GM12878 (cell line): ENCODE measurements at regions not wholly inside any gene's neighbourhood (a gene's known extent, or its start where the extent isn't known, plus 50 kb on each side); places are given as distances from the start of the nearest gene placed in this dataset.

Experiments used
- ATAC-seq: fragments of 200-7000 bp; cut with Tn5 transposase; 3 replicates; pipeline ENCODE4 v1.9.1; 2020; ENCODE audit warnings: mild to moderate bottlenecking, moderate library complexity
- BruUV-seq: library from RNA; stranded (reverse); fragments of 400-500 nt; replicated peaks from 2 replicates; lab custom pipeline; 2021; lab: Mats Ljungman, UMichigan
- CTCF ChIA-PET: fragments of 300-600 bp; sonication (Branson Sonifier 250); formaldehyde crosslinking; extraction: SDS; loops from one replicate; lab custom pipeline; 2021; ENCODE audit warnings: inconsistent platforms; lab: Yijun Ruan, JAX
- POLR2A ChIA-PET: fragments of 350-600 bp; formaldehyde crosslinking; extraction: SDS; loops from one replicate; lab custom pipeline; 2021; ENCODE audit warnings: inconsistent platforms; lab: Charles Lee
- RAD21 ChIA-PET: fragments of 300-600 bp; sonication (Branson Sonifier 250); formaldehyde crosslinking; loops from one replicate; lab custom pipeline; 2023; ENCODE audit warnings: antibody characterized with exemption; ENCODE audit not compliant: unreplicated experiment; lab: Charles Lee
- SMC1A ChIA-PET: fragments of 300-600 bp; sonication (Branson Sonifier 250); formaldehyde crosslinking; loops from one replicate; lab custom pipeline; 2023; ENCODE audit not compliant: unreplicated experiment, uncharacterized antibody; lab: Charles Lee
- DNase-seq: peaks from one replicate; pipeline ENCODE4 v3.0.0-alpha.2; 2011; ENCODE audit warnings: low read depth, low spot score
- FAIRE-seq: peaks from 3 replicates; lab custom pipeline; 2011; peaks lifted over from hg19 to GRCh38; lab: Jason Lieb, UNC
- H2AFZ ChIP-seq: 2 replicates; pipeline ENCODE4 v1.6.0; 2011; ENCODE audit warnings: low read depth, low read length, control low read depth; ENCODE audit not compliant: control insufficient read depth
- H3K27ac ChIP-seq: 2 replicates; pipeline ENCODE4 v1.5.1; 2011; ENCODE audit warnings: control low read depth; ENCODE audit not compliant: control insufficient read depth, insufficient read depth
- H3K27me3 ChIP-seq, 2 experiments: replicated peaks in 1 of 2; 2 replicates each; pipeline versions ENCODE4 v1.6.0 to v1.6.1; 2011; ENCODE audit warnings: low read length in 1 of 2; ENCODE audit not compliant: control insufficient read depth in 2 of 2, insufficient read depth in 2 of 2
- H3K36me3 ChIP-seq, 2 experiments: 2 replicates each; pipeline ENCODE4 v1.5.1; 2011; ENCODE audit warnings: low read length in 1 of 2; ENCODE audit not compliant: control insufficient read depth in 2 of 2, insufficient read depth in 2 of 2
- H3K4me1 ChIP-seq: 2 replicates; pipeline ENCODE4 v1.6.1; 2011; ENCODE audit warnings: mild to moderate bottlenecking, low read length, moderate library complexity, mixed read lengths; ENCODE audit not compliant: control insufficient read depth, insufficient read depth
- H3K4me2 ChIP-seq: 2 replicates; pipeline ENCODE4 v1.6.0; 2011; ENCODE audit warnings: control low read depth; ENCODE audit not compliant: control insufficient read depth, insufficient read depth
- H3K4me3 ChIP-seq: fragments of 200-600 bp; sonication (generic); 2 replicates; pipeline ENCODE4 v1.5.1; 2016
- H3K79me2 ChIP-seq: 2 replicates; pipeline ENCODE4 v1.6.0; 2011; ENCODE audit warnings: low read length; ENCODE audit not compliant: control insufficient read depth, insufficient read depth
- H3K9ac ChIP-seq: 2 replicates; pipeline ENCODE4 v1.8.0; 2011; ENCODE audit warnings: low read length, control low read depth, mixed read lengths; ENCODE audit not compliant: control insufficient read depth, insufficient read depth
- H3K9me3 ChIP-seq: replicated peaks from 3 replicates; pipeline ENCODE4 v1.5.1; 2011; ENCODE audit warnings: mild to moderate bottlenecking, low read length; ENCODE audit not compliant: control insufficient read depth, insufficient read depth
- H4K20me1 ChIP-seq: 2 replicates; pipeline ENCODE4 v1.6.0; 2011; ENCODE audit not compliant: control insufficient read depth, insufficient read depth
- ATF7 ChIP-seq: fragments of 450-650 bp; IDR thresholded peaks from 2 replicates; pipeline ENCODE4 v1.6.1; 2016; ENCODE audit warnings: low read depth, mild to moderate bottlenecking
- BRCA1 ChIP-seq: IDR thresholded peaks from 2 replicates; pipeline ENCODE4 v1.6.1; 2011; ENCODE audit warnings: low read depth, low read length, improper control_type of control experiment
- CBX3 ChIP-seq: fragments of 200-600 bp; sonication (generic); IDR thresholded peaks from 2 replicates; pipeline ENCODE4 v1.6.1; 2016; ENCODE audit warnings: low read depth, borderline replicate concordance
- ESRRA ChIP-seq: IDR thresholded peaks from 2 replicates; pipeline ENCODE4 v1.6.1; 2012; ENCODE audit warnings: mild to moderate bottlenecking, low read length, improper control_type of control experiment
- NRF1 ChIP-seq: conservative IDR thresholded peaks from 2 replicates; pipeline ENCODE4 v1.6.1; 2011; ENCODE audit warnings: mild to moderate bottlenecking, low read depth, low read length, improper control_type of control experiment
- PAX5 ChIP-seq: IDR thresholded peaks from 2 replicates; pipeline ENCODE4 v1.6.1; 2011; ENCODE audit warnings: low read depth, low read length, borderline replicate concordance
- POLR2AphosphoS2 ChIP-seq: IDR thresholded peaks from 2 replicates; pipeline ENCODE4 v1.6.1; 2011; ENCODE audit warnings: low read depth, mild to moderate bottlenecking, low read length, improper control_type of control experiment, moderate library complexity
- POU2F2 ChIP-seq: IDR thresholded peaks from 3 replicates; pipeline ENCODE4 v1.6.1; 2011; ENCODE audit warnings: low read depth, mild to moderate bottlenecking, low read length, borderline replicate concordance
- RCOR1 ChIP-seq: conservative IDR thresholded peaks from 2 replicates; pipeline ENCODE4 v1.6.1; 2012; ENCODE audit warnings: low read depth, low read length, improper control_type of control experiment
- RELA ChIP-seq: fragments of 450-650 bp; IDR thresholded peaks from 2 replicates; pipeline ENCODE4 v1.8.0; 2014; ENCODE audit warnings: borderline replicate concordance; ENCODE audit not compliant: partially characterized antibody
- TCF12 ChIP-seq: IDR thresholded peaks from 2 replicates; pipeline ENCODE4 v1.6.1; 2011; ENCODE audit warnings: low read depth, mild to moderate bottlenecking, low read length
- TCF7 ChIP-seq: IDR thresholded peaks from 2 replicates; pipeline ENCODE4 v1.6.1; 2014; ENCODE audit warnings: antibody characterized with exemption, borderline replicate concordance
- YBX1 ChIP-seq: fragments of 450-650 bp; IDR thresholded peaks from 2 replicates; pipeline ENCODE4 v1.6.1; 2016; ENCODE audit warnings: antibody characterized with exemption
- ZZZ3 ChIP-seq: IDR thresholded peaks from 2 replicates; pipeline ENCODE4 v1.6.1; 2011; ENCODE audit warnings: low read depth; ENCODE audit not compliant: control insufficient read depth, insufficient read length
- WGBS: methylation state at CpG from one replicate; pipeline ENCODE4 v1.1.6; 2016; ENCODE audit warnings: low lambda C conversion rate; ENCODE audit not compliant: insufficient replicate concordance, insufficient coverage; ENCODE audit errors: missing lambda C conversion rate; 5-methylcytosine and 5-hydroxymethylcytosine counted together
- in situ Hi-C: fragments of 300-500 bp; cut with MboI; formaldehyde crosslinking; loops from 9 replicates; pipeline ENCODE4 v1.14.3; 2018; ENCODE audit warnings: mixed read lengths
- intact Hi-C: fragments of 100-400 bp; cut with micrococcal nuclease; formaldehyde crosslinking; loops from one replicate; pipeline ENCODE4 v1.14.2; 2022; ENCODE audit not compliant: unreplicated experiment
- TF ChIP-seq, protein P1 (sequence below): IDR thresholded peaks from 2 replicates; pipeline ENCODE4 v1.6.1; 2012; ENCODE audit warnings: low read depth, low read length, improper control_type of control experiment
- TF ChIP-seq, protein P2 (sequence below): fragments of 450-650 bp; formaldehyde crosslinking; IDR thresholded peaks from 2 replicates; pipeline ENCODE4 v1.4.0; 2020; ENCODE audit warnings: mild to moderate bottlenecking, moderate library complexity

DNA sequence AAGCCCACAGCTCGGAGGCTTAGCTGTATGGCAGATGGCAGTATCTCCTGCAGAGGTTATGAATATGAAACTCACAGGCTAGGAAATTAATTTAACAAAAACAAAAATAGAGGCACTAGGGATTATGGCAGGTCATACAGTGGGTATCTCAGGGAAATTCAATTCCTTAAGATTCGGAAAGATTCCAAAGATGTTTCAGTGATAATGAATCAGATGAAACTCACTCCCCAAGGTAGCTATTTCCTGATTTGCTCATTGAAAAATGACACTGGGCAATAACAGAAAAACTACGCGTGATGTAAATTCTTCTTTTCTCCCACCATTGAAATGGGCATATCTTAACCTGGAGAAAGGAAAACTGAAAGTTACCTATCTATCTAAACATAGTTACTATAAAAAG, 414.1 kb downstream of the STK39 start:
- no peak for DNase-seq
- ChIA-PET CTCF (no interaction called here), SMC1A (interaction anchor here (0.7 to 1.2 kb wide), 2 partner anchors 11 to 30 kb away, joined by 3 read pairs; no protein-coding TSS in a partner anchor), RAD21 (no interaction called here), POLR2A (no interaction called here)
- Histone ChIP-seq H3K4me3 (no peak overlapping the region), H3K79me2 (no peaks in the 10 kb centered on the region), H3K4me2 (no peak overlapping the region), H3K4me1 (no peaks in the 10 kb centered on the region), H3K9me3 (no peaks in the 10 kb centered on the region), H3K27me3 (peaks cover 0 to 2% of the 10 kb centered on the region in 2 experiments; a peak in 1 of 4 replicates), H3K27ac (no peak overlapping the region), H3K36me3 (no peaks in the 10 kb centered on the region), H4K20me1 (no peaks in the 10 kb centered on the region), H2AFZ (no peak overlapping the region), H3K9ac (no peak overlapping the region)
- TF ChIP-seq NRF1: no peak
- TF ChIP-seq POU2F2: no peak
- no peak for TF ChIP-seq RELA
- TF ChIP-seq ZZZ3: no peak
- no peak for TF ChIP-seq POLR2AphosphoS2
- no peak for TF ChIP-seq ATF7
- TF ChIP-seq BRCA1: no peak
- no peak for TF ChIP-seq YBX1
- TF ChIP-seq TCF12: no peak
- no peak for TF ChIP-seq PAX5
- TF ChIP-seq ESRRA: no peak
- in situ Hi-C loops (no loop called here), intact Hi-C loops (no loop called here)
- no peak for FAIRE-seq
- ATAC-seq: no peak
- BruUV-seq: no TSS peak
- 47% methylated on average over 4 of the region's 4 CpGs for WGBS

DNA sequence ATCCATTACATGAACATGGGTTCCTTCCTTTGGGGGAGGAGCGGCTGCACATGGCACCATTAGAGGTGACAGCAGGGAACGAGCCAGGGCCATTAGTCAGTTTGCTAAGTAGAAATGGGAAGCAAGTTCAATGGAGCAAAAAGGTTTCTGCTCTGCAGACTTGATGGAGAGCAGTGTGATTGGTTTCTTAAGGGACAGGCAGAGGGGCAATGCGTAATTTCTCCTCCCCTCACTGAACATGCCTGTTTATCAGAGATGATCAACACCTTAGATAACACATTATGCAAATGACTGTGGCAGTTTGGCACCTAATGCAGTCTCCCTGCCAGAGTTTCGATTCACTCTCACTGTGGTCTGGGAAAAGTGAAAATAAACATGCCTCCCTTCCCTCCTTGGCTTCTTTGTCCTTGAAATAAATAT, 414.5 kb downstream of the STK39 start:
- H4K20me1 ChIP-seq: no peaks in the 10 kb centered on the region
- 6% methylated on average over 4 of the region's 4 CpGs for WGBS
- no peak overlapping the region for H2AFZ ChIP-seq
- H3K9ac ChIP-seq: no peak overlapping the region
- peaks cover 0 to 2% of the 10 kb centered on the region in 2 experiments; a peak in 1 of 4 replicates for H3K27me3 ChIP-seq
- DNase-seq (no peak), ATAC-seq (no peak), FAIRE-seq (no peak)
- H3K4me2 ChIP-seq: no peak overlapping the region
- no peak overlapping the region for H3K4me3 ChIP-seq
- no peaks in the 10 kb centered on the region for H3K36me3 ChIP-seq
- intact Hi-C loops: no loop called here
- ChIA-PET POLR2A (no interaction called here), SMC1A (interaction anchor here (0.7 kb wide), 1 partner anchor 29 kb away, joined by 3 read pairs; no protein-coding TSS in a partner anchor), RAD21 (no interaction called here), CTCF (no interaction called here)
- BruUV-seq: no TSS peak
- in situ Hi-C loops: no loop called here
- H3K27ac ChIP-seq: no peak overlapping the region
- no peaks in the 10 kb centered on the region for H3K9me3 ChIP-seq
- no peaks in the 10 kb centered on the region for H3K4me1 ChIP-seq
- H3K79me2 ChIP-seq: no peaks in the 10 kb centered on the region
- TF ChIP-seq RCOR1 (no peak), CBX3 (no peak), YBX1 (no peak), TCF7 (no peak)
- TF ChIP-seq, protein P1, sequence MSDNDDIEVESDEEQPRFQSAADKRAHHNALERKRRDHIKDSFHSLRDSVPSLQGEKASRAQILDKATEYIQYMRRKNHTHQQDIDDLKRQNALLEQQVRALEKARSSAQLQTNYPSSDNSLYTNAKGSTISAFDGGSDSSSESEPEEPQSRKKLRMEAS: no peak
- TF ChIP-seq, protein P2, sequence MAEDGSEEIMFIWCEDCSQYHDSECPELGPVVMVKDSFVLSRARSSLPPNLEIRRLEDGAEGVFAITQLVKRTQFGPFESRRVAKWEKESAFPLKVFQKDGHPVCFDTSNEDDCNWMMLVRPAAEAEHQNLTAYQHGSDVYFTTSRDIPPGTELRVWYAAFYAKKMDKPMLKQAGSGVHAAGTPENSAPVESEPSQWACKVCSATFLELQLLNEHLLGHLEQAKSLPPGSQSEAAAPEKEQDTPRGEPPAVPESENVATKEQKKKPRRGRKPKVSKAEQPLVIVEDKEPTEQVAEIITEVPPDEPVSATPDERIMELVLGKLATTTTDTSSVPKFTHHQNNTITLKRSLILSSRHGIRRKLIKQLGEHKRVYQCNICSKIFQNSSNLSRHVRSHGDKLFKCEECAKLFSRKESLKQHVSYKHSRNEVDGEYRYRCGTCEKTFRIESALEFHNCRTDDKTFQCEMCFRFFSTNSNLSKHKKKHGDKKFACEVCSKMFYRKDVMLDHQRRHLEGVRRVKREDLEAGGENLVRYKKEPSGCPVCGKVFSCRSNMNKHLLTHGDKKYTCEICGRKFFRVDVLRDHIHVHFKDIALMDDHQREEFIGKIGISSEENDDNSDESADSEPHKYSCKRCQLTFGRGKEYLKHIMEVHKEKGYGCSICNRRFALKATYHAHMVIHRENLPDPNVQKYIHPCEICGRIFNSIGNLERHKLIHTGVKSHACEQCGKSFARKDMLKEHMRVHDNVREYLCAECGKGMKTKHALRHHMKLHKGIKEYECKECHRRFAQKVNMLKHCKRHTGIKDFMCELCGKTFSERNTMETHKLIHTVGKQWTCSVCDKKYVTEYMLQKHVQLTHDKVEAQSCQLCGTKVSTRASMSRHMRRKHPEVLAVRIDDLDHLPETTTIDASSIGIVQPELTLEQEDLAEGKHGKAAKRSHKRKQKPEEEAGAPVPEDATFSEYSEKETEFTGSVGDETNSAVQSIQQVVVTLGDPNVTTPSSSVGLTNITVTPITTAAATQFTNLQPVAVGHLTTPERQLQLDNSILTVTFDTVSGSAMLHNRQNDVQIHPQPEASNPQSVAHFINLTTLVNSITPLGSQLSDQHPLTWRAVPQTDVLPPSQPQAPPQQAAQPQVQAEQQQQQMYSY (CRISPR knock-in tag): no peak
